Mesendoderm (in vitro differentiated cells): ENCODE measurements at regions not wholly inside any gene's neighbourhood (a gene's known extent, or its start where the extent isn't known, plus 50 kb on each side); places are given as distances from the start of the nearest gene placed in this dataset.

Experiments
- DNase-seq: peaks from one replicate; pipeline ENCODE4 v3.0.0; 2013
- H2AK5ac ChIP-seq: 2 replicates; pipeline ENCODE4 v1.6.1; 2013; ENCODE audit warnings: low read length, inconsistent platforms
- H2BK120ac ChIP-seq: 2 replicates; pipeline ENCODE4 v1.6.1; 2013; ENCODE audit warnings: low read depth, mild to moderate bottlenecking, low read length, moderate library complexity, mixed read lengths
- H2BK15ac ChIP-seq: replicated peaks from 2 replicates; pipeline ENCODE4 v1.6.1; 2013; ENCODE audit warnings: low read depth, mild to moderate bottlenecking, moderate library complexity
- H2BK5ac ChIP-seq: 2 replicates; pipeline ENCODE4 v1.6.1; 2013; ENCODE audit warnings: low read length, inconsistent platforms
- H3K18ac ChIP-seq: 2 replicates; pipeline ENCODE4 v1.6.1; 2013; ENCODE audit warnings: mild to moderate bottlenecking, low read length, mixed read lengths
- H3K23ac ChIP-seq: one replicate; pipeline ENCODE4 v1.6.1; 2013; ENCODE audit warnings: low read length
- H3K27ac ChIP-seq: 2 replicates; pipeline ENCODE4 v1.5.1; 2013; ENCODE audit warnings: low read depth, mild to moderate bottlenecking, inconsistent platforms, low read length, moderate library complexity
- H3K27me3 ChIP-seq: 2 replicates; pipeline ENCODE4 v1.6.1; 2013; ENCODE audit warnings: low read length, control low read depth, mild to moderate bottlenecking, inconsistent platforms; ENCODE audit not compliant: insufficient read depth, poor library complexity
- H3K36me3 ChIP-seq: 2 replicates; pipeline ENCODE4 v1.6.1; 2013; ENCODE audit warnings: low read length, inconsistent platforms; ENCODE audit not compliant: control insufficient read depth, insufficient read depth
- H3K4ac ChIP-seq: one replicate; pipeline ENCODE4 v1.6.1; 2013; ENCODE audit warnings: low read depth, mild to moderate bottlenecking, low read length, moderate library complexity
- H3K4me1 ChIP-seq: 2 replicates; pipeline ENCODE4 v1.6.1; 2013; ENCODE audit warnings: low read depth, low read length, inconsistent platforms; ENCODE audit not compliant: control insufficient read depth
- H3K4me2 ChIP-seq: 2 replicates; pipeline ENCODE4 v1.6.1; 2013; ENCODE audit warnings: low read length
- H3K4me3 ChIP-seq: 2 replicates; pipeline ENCODE4 v1.5.1; 2013; ENCODE audit warnings: mild to moderate bottlenecking, low read length
- H3K56ac ChIP-seq: one replicate; pipeline ENCODE4 v1.6.1; 2013; ENCODE audit warnings: low read length
- H3K79me1 ChIP-seq: 2 replicates; pipeline ENCODE4 v1.6.1; 2013; ENCODE audit warnings: low read length, inconsistent platforms
- H3K79me2 ChIP-seq: 2 replicates; pipeline ENCODE4 v1.6.1; 2013; ENCODE audit warnings: mild to moderate bottlenecking, low read length; ENCODE audit not compliant: control insufficient read depth, insufficient read depth
- H3K9ac ChIP-seq: 2 replicates; pipeline ENCODE4 v1.6.1; 2013; ENCODE audit warnings: low read length, inconsistent platforms
- H4K5ac ChIP-seq: one replicate; pipeline ENCODE4 v1.6.1; 2013; ENCODE audit warnings: low read length
- H4K8ac ChIP-seq: one replicate; pipeline ENCODE4 v1.6.1; 2013; ENCODE audit warnings: low read depth, mild to moderate bottlenecking, control low read depth, low read length, moderate library complexity
- WGBS: extraction: QIAGEN DNeasy Blood & Tissue Kit; methylation state at CpG from one replicate; pipeline ENCODE4 v1.1.7; 2013; ENCODE audit warnings: low lambda C conversion rate, missing lambda C conversion rate; ENCODE audit not compliant: insufficient coverage; ENCODE audit errors: extremely low coverage; 5-methylcytosine and 5-hydroxymethylcytosine counted together

DNA sequence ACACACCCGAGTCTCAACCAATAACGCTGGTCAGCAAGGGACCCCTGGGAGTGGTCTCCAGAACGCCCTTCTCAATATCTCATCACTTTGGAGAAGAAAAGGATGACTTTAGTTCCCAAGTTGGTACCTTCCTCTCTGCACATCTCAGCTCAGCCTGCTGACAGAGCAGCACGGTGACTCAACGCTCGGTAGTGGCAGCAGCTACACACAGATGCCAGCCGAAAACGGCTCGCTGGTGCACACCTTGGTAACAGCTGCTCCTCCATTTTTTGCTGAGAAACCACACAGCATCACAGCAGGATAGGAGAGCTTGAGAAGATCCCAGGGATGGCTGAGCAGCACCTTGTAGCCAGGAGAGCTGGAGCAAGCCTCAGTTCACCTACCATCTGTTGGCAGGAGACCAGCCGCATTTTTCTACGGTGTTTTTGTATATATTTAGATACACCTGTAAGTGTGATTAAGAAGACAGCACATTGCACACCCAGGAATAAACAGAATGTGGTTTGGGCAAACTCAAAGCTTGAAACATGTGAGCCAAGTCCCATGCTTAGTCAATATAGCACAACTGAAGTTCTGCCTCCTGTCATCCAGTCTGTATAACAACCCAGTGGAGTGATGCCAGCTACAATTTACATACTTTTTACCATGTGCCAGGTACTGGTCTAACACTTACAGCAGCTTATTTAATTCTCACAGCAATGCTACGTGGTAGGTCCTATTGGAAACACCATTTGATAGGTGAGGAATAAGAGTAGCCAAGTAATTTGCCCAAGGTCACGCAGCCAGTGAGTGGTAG is 83.8 kb upstream of the ERCC4 start:
- no peak overlapping the region for H3K27ac ChIP-seq
- no peak overlapping the region for H3K4me3 ChIP-seq
- H3K36me3 ChIP-seq = no peaks in the 10 kb centered on the region
- no peak overlapping the region for H4K8ac ChIP-seq
- no peak overlapping the region for H4K5ac ChIP-seq
- H2AK5ac ChIP-seq = no peak overlapping the region
- H3K4me1 ChIP-seq = no peaks in the 10 kb centered on the region
- no peak overlapping the region for H3K56ac ChIP-seq
- H3K18ac ChIP-seq = no peak overlapping the region
- H2BK5ac ChIP-seq = no peak overlapping the region
- H2BK15ac ChIP-seq = no peak overlapping the region
- H3K79me1 ChIP-seq = no peaks in the 10 kb centered on the region
- WGBS = no CpG with 5 or more reads among the region's 13 CpGs
- H3K79me2 ChIP-seq = no peaks in the 10 kb centered on the region
- H3K4ac ChIP-seq = no peak overlapping the region
- H3K4me2 ChIP-seq = no peak overlapping the region
- H3K9ac ChIP-seq = no peak overlapping the region
- DNase-seq = no peak
- H3K27me3 ChIP-seq = no peaks in the 10 kb centered on the region
- H3K23ac ChIP-seq = no peak overlapping the region
- H2BK120ac ChIP-seq = no peak overlapping the region

- H3K23ac ChIP-seq = no peak overlapping the region
- no peaks in the 10 kb centered on the region for H3K36me3 ChIP-seq
- no peak overlapping the region for H4K5ac ChIP-seq
- WGBS = no CpG with 5 or more reads among the region's 16 CpGs
- H3K56ac ChIP-seq = no peak overlapping the region
- H2BK15ac ChIP-seq = no peak overlapping the region
- no peak overlapping the region for H2AK5ac ChIP-seq
- no peak overlapping the region for H3K4ac ChIP-seq
- no peak overlapping the region for H4K8ac ChIP-seq
- no peaks in the 10 kb centered on the region for H3K79me1 ChIP-seq
- H2BK5ac ChIP-seq = no peak overlapping the region
- no peak overlapping the region for H3K4me2 ChIP-seq
- H2BK120ac ChIP-seq = no peak overlapping the region
- DNase-seq = no peak
- no peaks in the 10 kb centered on the region for H3K79me2 ChIP-seq
- H3K27me3 ChIP-seq = no peaks in the 10 kb centered on the region
- no peaks in the 10 kb centered on the region for H3K4me1 ChIP-seq
- no peak overlapping the region for H3K4me3 ChIP-seq
- H3K27ac ChIP-seq = no peak overlapping the region
- H3K9ac ChIP-seq = no peak overlapping the region
- no peak overlapping the region for H3K18ac ChIP-seq
Measured at GRCh38 chr16:13838401-13839190, 81.4 kb upstream of the ERCC4 start.

DNA sequence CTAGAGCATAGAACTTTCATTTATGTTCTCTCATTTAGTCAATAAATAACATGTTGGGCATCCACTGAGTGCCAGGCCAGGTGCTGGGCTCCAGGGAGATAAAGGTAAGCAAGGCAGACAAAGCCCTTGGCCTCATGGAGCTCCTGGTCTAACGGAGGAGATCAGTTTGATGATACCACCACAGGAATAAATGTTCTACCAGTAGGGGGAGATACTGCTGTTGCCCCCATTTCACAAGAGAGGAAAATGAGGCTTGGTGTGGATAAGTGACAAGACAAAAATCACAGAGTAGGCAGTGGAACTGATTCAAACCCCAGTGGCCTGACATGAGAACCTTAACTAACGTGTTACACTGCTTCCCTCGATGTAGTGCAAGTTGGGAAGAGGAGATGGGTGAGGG is 80.4 kb upstream of the ERCC4 start:
- DNase-seq = peak; percentile 5
- Histone ChIP-seq H2AK5ac (no peak overlapping the region), H3K36me3 (no peaks in the 10 kb centered on the region), H2BK5ac (no peak overlapping the region), H3K4me2 (no peak overlapping the region), H4K5ac (no peak overlapping the region), H3K79me1 (no peaks in the 10 kb centered on the region), H4K8ac (no peak overlapping the region), H3K27me3 (no peaks in the 10 kb centered on the region), H3K9ac (no peak overlapping the region), H3K27ac (no peak overlapping the region), H3K4ac (no peak overlapping the region), H3K4me3 (no peak overlapping the region), H3K18ac (no peak overlapping the region), H3K4me1 (no peaks in the 10 kb centered on the region), H3K56ac (no peak overlapping the region), H3K79me2 (no peaks in the 10 kb centered on the region), H2BK15ac (no peak overlapping the region), H2BK120ac (no peak overlapping the region), H3K23ac (no peak overlapping the region)
- no CpG with 5 or more reads among the region's 3 CpGs for WGBS

GRCh38 chr16:13845232-13845631 is 74.7 kb upstream of the ERCC4 start:
- Histone ChIP-seq H2BK120ac (no peak overlapping the region), H3K4me3 (no peak overlapping the region), H2BK5ac (no peak overlapping the region), H3K79me2 (no peaks in the 10 kb centered on the region), H3K27ac (no peak overlapping the region), H3K4ac (no peak overlapping the region), H3K27me3 (no peaks in the 10 kb centered on the region), H3K9ac (no peak overlapping the region), H2AK5ac (no peak overlapping the region), H3K36me3 (no peaks in the 10 kb centered on the region), H3K4me2 (no peak overlapping the region), H3K56ac (no peak overlapping the region), H3K4me1 (no peaks in the 10 kb centered on the region), H2BK15ac (no peak overlapping the region), H3K79me1 (no peaks in the 10 kb centered on the region), H4K5ac (no peak overlapping the region), H3K18ac (no peak overlapping the region), H4K8ac (no peak overlapping the region), H3K23ac (no peak overlapping the region)
- no peak for DNase-seq
- WGBS = no CpG with 5 or more reads among the region's 2 CpGs

DNA sequence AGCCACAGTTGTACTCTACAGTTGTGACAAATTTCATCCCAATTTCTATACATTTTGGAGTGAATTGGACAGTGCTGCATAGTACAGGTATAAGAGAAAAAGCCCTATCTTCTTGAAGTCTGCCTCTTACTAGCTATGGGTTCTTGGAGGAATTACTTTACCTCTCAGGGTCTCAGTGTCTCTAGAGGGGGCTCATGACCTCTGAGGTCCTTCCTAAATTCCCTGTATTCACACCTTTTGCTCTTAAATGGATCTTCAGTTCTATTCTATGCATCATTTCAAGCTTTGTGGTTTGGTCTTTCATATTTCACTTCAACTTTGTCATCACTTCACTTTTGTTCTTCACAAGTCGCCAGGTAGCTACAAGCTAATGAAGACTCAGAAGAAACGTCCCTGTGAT is 71.2 kb upstream of the ERCC4 start:
- H4K8ac ChIP-seq = no peak overlapping the region
- H2BK5ac ChIP-seq = no peak overlapping the region
- H4K5ac ChIP-seq = no peak overlapping the region
- no peak overlapping the region for H3K4ac ChIP-seq
- H3K79me2 ChIP-seq = no peaks in the 10 kb centered on the region
- no peak overlapping the region for H3K27ac ChIP-seq
- H3K18ac ChIP-seq = no peak overlapping the region
- no peaks in the 10 kb centered on the region for H3K27me3 ChIP-seq
- no peaks in the 10 kb centered on the region for H3K4me1 ChIP-seq
- no peak overlapping the region for H3K9ac ChIP-seq
- H3K4me3 ChIP-seq = no peak overlapping the region
- no peak overlapping the region for H2BK120ac ChIP-seq
- H2BK15ac ChIP-seq = no peak overlapping the region
- H2AK5ac ChIP-seq = no peak overlapping the region
- DNase-seq = peak; percentile 23
- H3K23ac ChIP-seq = no peak overlapping the region
- H3K4me2 ChIP-seq = no peak overlapping the region
- H3K56ac ChIP-seq = no peak overlapping the region
- H3K36me3 ChIP-seq = no peaks in the 10 kb centered on the region
- H3K79me1 ChIP-seq = no peaks in the 10 kb centered on the region
- no CpG with 5 or more reads among the region's 2 CpGs for WGBS
